ENCODE measurements at regions not wholly inside any gene's neighbourhood (a gene's known extent, or its start where the extent isn't known, plus 50 kb on each side); places are given as distances from the start of the nearest gene placed in this dataset.

GRCh38 chr13:38008636-38009035 lies 139.1 kb upstream of the TRPC4 start:
- no peak for TF ChIP-seq CTCF (IDR thresholded peaks at IDR 0.05; ENCODE audit: low read depth, low read length)
- no peak for TF ChIP-seq POLR2A (IDR thresholded peaks at IDR 0.05; ENCODE audit: extremely low read depth, insufficient read length)
- no peak for TF ChIP-seq MYC (IDR thresholded peaks at IDR 0.05; ENCODE audit: low read depth, low read length)
- no peak for TF ChIP-seq MAX (IDR thresholded peaks at IDR 0.05; ENCODE audit: low read depth, low read length)
